ENCODE measurements at regions not wholly inside any gene's neighbourhood (a gene's known extent, or its start where the extent isn't known, plus 50 kb on each side); places are given as distances from the start of the nearest gene placed in this dataset.

DNA sequence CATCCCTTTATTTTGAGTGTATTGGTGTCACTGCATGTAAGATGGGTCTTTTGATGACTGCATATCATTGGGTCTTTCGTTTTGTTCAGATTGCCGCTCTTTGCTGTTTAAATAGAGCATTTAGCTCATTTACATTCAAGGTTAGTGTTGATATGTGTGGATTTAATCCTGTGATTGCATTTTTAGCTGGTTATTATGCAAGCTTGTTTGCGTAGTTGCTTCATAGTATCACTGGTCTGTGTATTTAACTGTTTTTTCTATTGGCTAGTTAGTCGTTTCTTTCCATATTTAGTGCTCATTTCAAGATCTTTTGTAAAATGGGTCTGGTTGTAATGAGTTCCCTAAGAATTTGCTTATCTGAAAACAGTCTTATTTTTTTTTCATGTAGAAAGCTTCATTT is 1170.6 kb upstream of the SEL1L start:
- TF ChIP-seq, protein P1, sequence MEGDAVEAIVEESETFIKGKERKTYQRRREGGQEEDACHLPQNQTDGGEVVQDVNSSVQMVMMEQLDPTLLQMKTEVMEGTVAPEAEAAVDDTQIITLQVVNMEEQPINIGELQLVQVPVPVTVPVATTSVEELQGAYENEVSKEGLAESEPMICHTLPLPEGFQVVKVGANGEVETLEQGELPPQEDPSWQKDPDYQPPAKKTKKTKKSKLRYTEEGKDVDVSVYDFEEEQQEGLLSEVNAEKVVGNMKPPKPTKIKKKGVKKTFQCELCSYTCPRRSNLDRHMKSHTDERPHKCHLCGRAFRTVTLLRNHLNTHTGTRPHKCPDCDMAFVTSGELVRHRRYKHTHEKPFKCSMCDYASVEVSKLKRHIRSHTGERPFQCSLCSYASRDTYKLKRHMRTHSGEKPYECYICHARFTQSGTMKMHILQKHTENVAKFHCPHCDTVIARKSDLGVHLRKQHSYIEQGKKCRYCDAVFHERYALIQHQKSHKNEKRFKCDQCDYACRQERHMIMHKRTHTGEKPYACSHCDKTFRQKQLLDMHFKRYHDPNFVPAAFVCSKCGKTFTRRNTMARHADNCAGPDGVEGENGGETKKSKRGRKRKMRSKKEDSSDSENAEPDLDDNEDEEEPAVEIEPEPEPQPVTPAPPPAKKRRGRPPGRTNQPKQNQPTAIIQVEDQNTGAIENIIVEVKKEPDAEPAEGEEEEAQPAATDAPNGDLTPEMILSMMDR (IDR thresholded peaks at IDR 0.05; ENCODE audit: poor library complexity) = no peak
- no peak for TF ChIP-seq EZH2 (IDR thresholded peaks at IDR 0.05; ENCODE audit: borderline replicate concordance)
